OCI-LY3 (cell line): ENCODE measurements at regions not wholly inside any gene's neighbourhood (a gene's known extent, or its start where the extent isn't known, plus 50 kb on each side); places are given as distances from the start of the nearest gene placed in this dataset.

ENCODE experiments used
- EZH2phosphoT487 ChIP-seq: fragments of 200-600 bp; shearing (Covaris generic); IDR thresholded peaks from 2 replicates; pipeline ENCODE4 v1.6.1; 2018; ENCODE audit warnings: antibody characterized with exemption, mixed run types, low read depth
- TF ChIP-seq, protein P1 (sequence below): fragments of 200-600, 300-600 bp; sonication (generic); IDR thresholded peaks from 2 replicates; pipeline ENCODE4 v1.5.1; 2014; ENCODE audit warnings: antibody characterized with exemption, low read length, low read depth

DNA sequence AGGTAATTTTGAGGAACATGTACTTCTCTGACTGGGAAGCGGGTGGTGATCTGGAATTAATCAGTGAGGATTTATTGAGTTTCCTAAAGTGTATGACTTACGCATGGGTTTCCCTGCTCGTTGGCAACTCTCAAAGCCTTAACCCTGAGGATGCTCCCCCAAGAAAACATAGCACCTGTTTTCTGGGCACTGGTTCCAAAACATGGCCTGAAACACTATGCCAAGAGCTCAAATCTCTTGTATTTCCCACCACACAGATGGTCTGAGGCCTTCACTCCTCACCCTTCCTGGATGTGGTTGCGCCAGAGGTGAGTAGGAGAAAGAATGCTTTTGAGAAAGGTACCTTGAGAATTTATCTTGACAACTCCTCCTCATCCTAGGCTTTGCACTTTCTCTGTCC lies 250.4 kb downstream of the FZD1 start:
- TF ChIP-seq, protein P1, sequence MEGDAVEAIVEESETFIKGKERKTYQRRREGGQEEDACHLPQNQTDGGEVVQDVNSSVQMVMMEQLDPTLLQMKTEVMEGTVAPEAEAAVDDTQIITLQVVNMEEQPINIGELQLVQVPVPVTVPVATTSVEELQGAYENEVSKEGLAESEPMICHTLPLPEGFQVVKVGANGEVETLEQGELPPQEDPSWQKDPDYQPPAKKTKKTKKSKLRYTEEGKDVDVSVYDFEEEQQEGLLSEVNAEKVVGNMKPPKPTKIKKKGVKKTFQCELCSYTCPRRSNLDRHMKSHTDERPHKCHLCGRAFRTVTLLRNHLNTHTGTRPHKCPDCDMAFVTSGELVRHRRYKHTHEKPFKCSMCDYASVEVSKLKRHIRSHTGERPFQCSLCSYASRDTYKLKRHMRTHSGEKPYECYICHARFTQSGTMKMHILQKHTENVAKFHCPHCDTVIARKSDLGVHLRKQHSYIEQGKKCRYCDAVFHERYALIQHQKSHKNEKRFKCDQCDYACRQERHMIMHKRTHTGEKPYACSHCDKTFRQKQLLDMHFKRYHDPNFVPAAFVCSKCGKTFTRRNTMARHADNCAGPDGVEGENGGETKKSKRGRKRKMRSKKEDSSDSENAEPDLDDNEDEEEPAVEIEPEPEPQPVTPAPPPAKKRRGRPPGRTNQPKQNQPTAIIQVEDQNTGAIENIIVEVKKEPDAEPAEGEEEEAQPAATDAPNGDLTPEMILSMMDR = no peak
- no peak for TF ChIP-seq EZH2phosphoT487
